Chondrocyte (in vitro differentiated cells): ENCODE measurements at regions not wholly inside any gene's neighbourhood (a gene's known extent, or its start where the extent isn't known, plus 50 kb on each side); places are given as distances from the start of the nearest gene placed in this dataset.

Experiments used
- DNase-seq: peaks from one replicate; pipeline ENCODE4 v3.0.0; 2021; ENCODE audit warnings: mixed read lengths, low spot score
- H3K27ac Mint-ChIP-seq: one replicate; pipeline ENCODE4 v1.8.0; 2021; ENCODE audit warnings: mild to moderate bottlenecking, moderate library complexity, mixed read lengths; ENCODE audit not compliant: unreplicated experiment
- H3K27me3 Mint-ChIP-seq: 2 replicates; pipeline ENCODE4 v1.8.0; 2021; ENCODE audit warnings: low read depth, mixed read lengths
- H3K36me3 Mint-ChIP-seq: 2 replicates; pipeline ENCODE4 v1.8.0; 2021; ENCODE audit warnings: low read depth, mixed read lengths
- H3K4me1 Mint-ChIP-seq: 2 replicates; pipeline ENCODE4 v1.8.0; 2021; ENCODE audit warnings: low read depth, mild to moderate bottlenecking, mixed read lengths
- H3K4me3 Mint-ChIP-seq: one replicate; pipeline ENCODE4 v1.8.0; 2021; ENCODE audit warnings: mild to moderate bottlenecking, moderate library complexity, mixed read lengths; ENCODE audit not compliant: unreplicated experiment
- H3K9me3 Mint-ChIP-seq: 2 replicates; pipeline ENCODE4 v1.8.0; 2021; ENCODE audit warnings: low read depth, mixed read lengths
- CTCF ChIP-seq: fragments of 200-600 bp; sonication (generic); IDR thresholded peaks from 2 replicates; pipeline ENCODE4 v1.5.0; 2021; ENCODE audit warnings: antibody characterized with exemption, mild to moderate bottlenecking, moderate library complexity

DNA sequence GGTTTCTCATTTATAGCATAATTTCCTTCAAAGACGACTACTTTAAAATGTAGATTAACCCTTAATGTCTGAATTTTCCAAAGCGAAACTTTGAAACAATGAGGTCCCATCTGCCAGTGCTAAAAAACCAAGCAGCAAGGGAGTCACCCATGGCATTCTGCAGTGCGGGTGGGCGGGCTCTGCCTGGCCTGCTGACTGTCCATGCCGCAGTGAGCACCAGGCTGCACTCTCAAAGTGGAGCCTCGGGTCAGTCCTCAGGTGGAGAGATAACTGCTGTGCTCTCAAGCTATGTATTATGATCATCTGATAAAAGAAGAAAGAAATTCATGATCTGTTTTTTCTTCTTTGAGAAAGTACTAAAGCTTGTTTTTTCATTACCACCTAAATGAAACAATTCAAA, 581.6 kb downstream of the CETN3 start:
- Mint-ChIP-seq H3K27me3 (no peaks in the 10 kb centered on the region), H3K4me1 (no peaks in the 10 kb centered on the region), H3K4me3 (no peak overlapping the region), H3K27ac (no peak overlapping the region), H3K9me3 (no peaks in the 10 kb centered on the region), H3K36me3 (no peaks in the 10 kb centered on the region)
- no peak for DNase-seq
- no peak for TF ChIP-seq CTCF

DNA sequence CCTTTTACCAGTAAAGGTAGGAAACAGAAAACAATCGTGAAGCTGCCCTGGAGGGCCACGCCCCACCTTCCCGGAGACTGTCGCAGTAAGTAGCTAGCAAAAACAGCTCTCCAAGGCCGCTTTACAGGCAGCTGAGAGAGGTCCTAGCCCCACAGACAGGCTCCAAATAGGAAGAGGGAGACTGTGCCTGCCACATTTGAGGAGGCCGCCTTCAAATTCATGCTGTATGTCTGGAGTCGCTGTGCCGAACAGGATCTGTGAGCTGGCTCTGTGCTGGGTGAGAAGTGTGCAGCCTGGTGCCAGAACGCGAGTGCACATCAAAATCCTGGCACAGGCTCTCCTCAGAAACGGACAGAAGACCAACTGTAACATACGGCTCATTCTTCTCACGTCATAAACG, 582.2 kb downstream of the CETN3 start:
- Mint-ChIP-seq H3K4me1 (no peaks in the 10 kb centered on the region), H3K4me3 (no peak overlapping the region), H3K36me3 (no peaks in the 10 kb centered on the region), H3K9me3 (no peaks in the 10 kb centered on the region), H3K27me3 (no peaks in the 10 kb centered on the region), H3K27ac (no peak overlapping the region)
- TF ChIP-seq CTCF: no peak
- DNase-seq: no peak

DNA sequence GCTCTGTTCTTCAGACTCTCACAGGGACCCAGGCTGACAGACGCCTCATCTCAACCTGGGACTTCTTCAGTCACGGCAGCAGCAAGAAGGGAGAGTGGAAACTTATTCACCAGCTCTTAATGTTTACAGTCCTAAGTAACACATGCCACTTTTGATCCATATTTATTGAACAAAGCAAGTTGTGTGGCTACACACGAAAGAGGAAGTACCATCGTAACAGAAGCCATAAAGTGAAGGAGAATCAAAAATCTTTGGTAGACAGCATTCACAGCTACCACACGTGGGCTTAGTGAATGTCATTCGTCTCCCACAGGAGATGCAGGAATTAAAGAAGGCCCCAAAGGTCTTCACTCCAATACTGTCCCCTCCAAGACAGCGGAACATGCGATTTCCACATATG, 582.6 kb downstream of the CETN3 start:
- no peaks in the 10 kb centered on the region for H3K27me3 Mint-ChIP-seq
- no peaks in the 10 kb centered on the region for H3K4me1 Mint-ChIP-seq
- H3K9me3 Mint-ChIP-seq: peaks cover 4% of the 10 kb centered on the region
- H3K36me3 Mint-ChIP-seq: no peaks in the 10 kb centered on the region
- no peak overlapping the region for H3K27ac Mint-ChIP-seq
- H3K4me3 Mint-ChIP-seq: no peak overlapping the region
- DNase-seq: no peak
- no peak for TF ChIP-seq CTCF

- H3K9me3 Mint-ChIP-seq: peaks cover 10% of the 10 kb centered on the region
- no peak for DNase-seq
- no peak overlapping the region for H3K27ac Mint-ChIP-seq
- H3K36me3 Mint-ChIP-seq: no peaks in the 10 kb centered on the region
- H3K4me3 Mint-ChIP-seq: no peak overlapping the region
- no peaks in the 10 kb centered on the region for H3K27me3 Mint-ChIP-seq
- TF ChIP-seq CTCF: no peak
- no peaks in the 10 kb centered on the region for H3K4me1 Mint-ChIP-seq
Measured at GRCh38 chr5:89823046-89823445, 586.5 kb downstream of the CETN3 start.

DNA sequence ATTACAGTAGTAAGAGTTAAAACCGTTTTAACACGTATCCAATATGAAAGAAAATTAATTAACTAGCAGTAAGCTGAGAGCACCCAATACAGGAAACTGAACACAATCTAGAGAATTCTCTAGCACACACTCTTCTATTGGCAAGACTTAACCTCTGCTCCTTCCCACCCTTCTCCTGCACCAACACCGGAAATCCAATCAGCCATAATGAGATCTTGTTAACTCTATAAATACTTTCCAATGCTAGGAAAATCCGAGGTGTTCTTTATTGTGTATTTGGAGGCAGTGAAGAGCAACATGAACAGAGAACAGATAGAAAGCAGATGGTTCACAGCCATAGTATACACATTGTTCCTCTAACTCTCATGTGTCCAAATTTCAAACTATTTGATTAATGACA, 591.7 kb downstream of the CETN3 start:
- Mint-ChIP-seq H3K4me3 (no peak overlapping the region), H3K27me3 (no peaks in the 10 kb centered on the region), H3K36me3 (no peaks in the 10 kb centered on the region), H3K4me1 (no peaks in the 10 kb centered on the region), H3K9me3 (peaks cover 16% of the 10 kb centered on the region), H3K27ac (no peak overlapping the region)
- no peak for TF ChIP-seq CTCF
- DNase-seq: no peak
